ENCODE measurements at regions not wholly inside any gene's neighbourhood (a gene's known extent, or its start where the extent isn't known, plus 50 kb on each side); places are given as distances from the start of the nearest gene placed in this dataset.

DNA sequence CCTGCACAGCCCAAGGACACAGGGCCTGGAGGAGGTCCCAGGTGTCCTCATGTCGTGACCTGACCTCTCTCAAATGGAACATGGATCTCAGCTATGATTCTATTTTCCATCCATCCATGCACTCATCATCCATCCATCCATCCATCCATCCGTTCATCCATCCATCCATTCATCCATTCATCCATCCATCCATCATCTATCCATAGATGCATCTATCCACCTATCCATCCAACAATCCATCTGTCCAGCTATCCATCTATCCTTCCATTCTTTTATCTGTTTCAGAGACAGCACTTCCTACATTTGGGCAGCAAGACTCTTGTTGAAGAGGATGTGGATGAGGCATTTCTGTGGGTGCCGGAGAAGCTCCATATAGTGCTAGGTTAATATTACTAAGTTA, 86.7 kb downstream of the SCGB2B2 start:
- H3K9ac ChIP-seq (ENCODE audit: low read length): no peak overlapping the region
- no peaks in the 10 kb centered on the region for H3F3A ChIP-seq (ENCODE audit: insufficient read depth, low read length)
- H3K9me3 ChIP-seq (replicated peaks; ENCODE audit: insufficient read depth, low read length): no peaks in the 10 kb centered on the region
- no peaks in the 10 kb centered on the region for H3K4me1 ChIP-seq (ENCODE audit: low read length)
- no peak for TF ChIP-seq EZH2phosphoT487 (IDR thresholded peaks at IDR 0.05; ENCODE audit: low read length)
- TF ChIP-seq EZH2 (optimal IDR thresholded peaks at IDR 0.05; ENCODE audit: low read depth, low read length): no peak
- TF ChIP-seq, protein P1, sequence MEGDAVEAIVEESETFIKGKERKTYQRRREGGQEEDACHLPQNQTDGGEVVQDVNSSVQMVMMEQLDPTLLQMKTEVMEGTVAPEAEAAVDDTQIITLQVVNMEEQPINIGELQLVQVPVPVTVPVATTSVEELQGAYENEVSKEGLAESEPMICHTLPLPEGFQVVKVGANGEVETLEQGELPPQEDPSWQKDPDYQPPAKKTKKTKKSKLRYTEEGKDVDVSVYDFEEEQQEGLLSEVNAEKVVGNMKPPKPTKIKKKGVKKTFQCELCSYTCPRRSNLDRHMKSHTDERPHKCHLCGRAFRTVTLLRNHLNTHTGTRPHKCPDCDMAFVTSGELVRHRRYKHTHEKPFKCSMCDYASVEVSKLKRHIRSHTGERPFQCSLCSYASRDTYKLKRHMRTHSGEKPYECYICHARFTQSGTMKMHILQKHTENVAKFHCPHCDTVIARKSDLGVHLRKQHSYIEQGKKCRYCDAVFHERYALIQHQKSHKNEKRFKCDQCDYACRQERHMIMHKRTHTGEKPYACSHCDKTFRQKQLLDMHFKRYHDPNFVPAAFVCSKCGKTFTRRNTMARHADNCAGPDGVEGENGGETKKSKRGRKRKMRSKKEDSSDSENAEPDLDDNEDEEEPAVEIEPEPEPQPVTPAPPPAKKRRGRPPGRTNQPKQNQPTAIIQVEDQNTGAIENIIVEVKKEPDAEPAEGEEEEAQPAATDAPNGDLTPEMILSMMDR (IDR thresholded peaks at IDR 0.05; ENCODE audit: low read length): no peak
- H2AFZ ChIP-seq (ENCODE audit: low read length): no peak overlapping the region
- H4K20me1 ChIP-seq (ENCODE audit: insufficient read depth, low read length): no peaks in the 10 kb centered on the region
- no peaks in the 10 kb centered on the region for H3K27me3 ChIP-seq (replicated peaks; ENCODE audit: insufficient read depth, low read length)
- DNase-seq: no peak
- H3K36me3 ChIP-seq (replicated peaks; ENCODE audit: insufficient read depth, low read length): no peaks in the 10 kb centered on the region
- H3K79me2 ChIP-seq (ENCODE audit: low read length): no peaks in the 10 kb centered on the region
- no peak overlapping the region for H3K4me3 ChIP-seq (ENCODE audit: low read length)
- no peak overlapping the region for H3K27ac ChIP-seq (ENCODE audit: low read length)
- no peaks in the 10 kb centered on the region for H3K9me2 ChIP-seq (replicated peaks; ENCODE audit: insufficient read depth, low read length)
- no peak overlapping the region for H3K4me2 ChIP-seq (ENCODE audit: low read depth, low read length)

DNA sequence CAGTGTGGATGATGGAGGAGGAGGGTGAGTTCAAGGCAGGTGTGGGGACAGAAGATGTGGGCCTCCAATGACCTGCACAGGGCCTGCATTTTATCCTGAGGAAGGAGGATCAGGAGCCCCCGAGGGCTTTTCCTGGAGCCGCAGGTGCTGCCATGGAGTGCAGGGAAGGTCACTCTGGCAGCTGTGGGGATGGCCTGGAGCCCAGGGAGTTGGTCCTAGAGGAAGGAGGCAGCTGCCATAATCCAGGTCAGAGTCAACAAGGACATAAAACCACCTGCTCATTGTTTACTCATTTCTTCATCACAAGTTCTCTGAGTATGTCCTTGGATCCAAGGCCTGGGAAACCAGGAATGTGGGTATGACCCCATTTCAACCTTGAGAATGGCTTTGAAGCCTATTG, 87.2 kb downstream of the SCGB2B2 start:
- no peak overlapping the region for H2AFZ ChIP-seq (ENCODE audit: low read length)
- H3K4me1 ChIP-seq (ENCODE audit: low read length): no peaks in the 10 kb centered on the region
- no peaks in the 10 kb centered on the region for H3F3A ChIP-seq (ENCODE audit: insufficient read depth, low read length)
- no peak overlapping the region for H3K9ac ChIP-seq (ENCODE audit: low read length)
- H3K36me3 ChIP-seq (replicated peaks; ENCODE audit: insufficient read depth, low read length): no peaks in the 10 kb centered on the region
- no peaks in the 10 kb centered on the region for H3K79me2 ChIP-seq (ENCODE audit: low read length)
- no peak overlapping the region for H3K27ac ChIP-seq (ENCODE audit: low read length)
- TF ChIP-seq, protein P1 (IDR thresholded peaks at IDR 0.05; ENCODE audit: low read length): no peak
- no peak for TF ChIP-seq EZH2 (optimal IDR thresholded peaks at IDR 0.05; ENCODE audit: low read depth, low read length)
- TF ChIP-seq EZH2phosphoT487 (IDR thresholded peaks at IDR 0.05; ENCODE audit: low read length): no peak
- H3K27me3 ChIP-seq (replicated peaks; ENCODE audit: insufficient read depth, low read length): no peaks in the 10 kb centered on the region
- no peaks in the 10 kb centered on the region for H3K9me3 ChIP-seq (replicated peaks; ENCODE audit: insufficient read depth, low read length)
- H3K4me3 ChIP-seq (ENCODE audit: low read length): no peak overlapping the region
- DNase-seq: no peak
- H4K20me1 ChIP-seq (ENCODE audit: insufficient read depth, low read length): no peaks in the 10 kb centered on the region
- no peaks in the 10 kb centered on the region for H3K9me2 ChIP-seq (replicated peaks; ENCODE audit: insufficient read depth, low read length)
- H3K4me2 ChIP-seq (ENCODE audit: low read depth, low read length): no peak overlapping the region

DNA sequence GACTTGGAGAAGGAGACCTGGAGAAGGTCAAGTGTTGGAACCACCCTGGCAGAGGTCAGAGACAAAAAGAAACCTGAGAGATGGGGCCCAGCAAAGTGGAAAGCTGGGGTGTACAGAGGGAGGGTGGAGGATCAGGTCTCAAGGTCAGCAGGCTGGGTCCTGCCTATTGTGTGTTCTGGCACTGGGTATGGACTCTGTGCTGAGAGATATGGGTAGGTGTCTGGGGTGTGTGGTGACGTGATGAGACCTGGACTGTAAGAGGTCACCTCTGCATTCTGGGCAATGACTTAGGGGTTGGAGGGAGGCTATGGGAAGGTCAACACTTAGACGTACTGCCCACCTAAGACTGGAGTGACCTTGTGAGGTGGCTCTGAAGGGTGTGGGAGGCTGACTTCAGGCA, 88.1 kb downstream of the SCGB2B2 start:
- no peaks in the 10 kb centered on the region for H4K20me1 ChIP-seq (ENCODE audit: insufficient read depth, low read length)
- H3K4me1 ChIP-seq (ENCODE audit: low read length): no peaks in the 10 kb centered on the region
- no peaks in the 10 kb centered on the region for H3K36me3 ChIP-seq (replicated peaks; ENCODE audit: insufficient read depth, low read length)
- H3K4me2 ChIP-seq (ENCODE audit: low read depth, low read length): no peak overlapping the region
- H3K9ac ChIP-seq (ENCODE audit: low read length): no peak overlapping the region
- H3K79me2 ChIP-seq (ENCODE audit: low read length): no peaks in the 10 kb centered on the region
- TF ChIP-seq, protein P1 (IDR thresholded peaks at IDR 0.05; ENCODE audit: low read length): no peak
- TF ChIP-seq EZH2phosphoT487 (IDR thresholded peaks at IDR 0.05; ENCODE audit: low read length): no peak
- TF ChIP-seq EZH2 (optimal IDR thresholded peaks at IDR 0.05; ENCODE audit: low read depth, low read length): no peak
- H3K4me3 ChIP-seq (ENCODE audit: low read length): no peak overlapping the region
- H2AFZ ChIP-seq (ENCODE audit: low read length): no peak overlapping the region
- no peaks in the 10 kb centered on the region for H3K9me3 ChIP-seq (replicated peaks; ENCODE audit: insufficient read depth, low read length)
- no peaks in the 10 kb centered on the region for H3K9me2 ChIP-seq (replicated peaks; ENCODE audit: insufficient read depth, low read length)
- DNase-seq: no peak
- no peaks in the 10 kb centered on the region for H3F3A ChIP-seq (ENCODE audit: insufficient read depth, low read length)
- no peak overlapping the region for H3K27ac ChIP-seq (ENCODE audit: low read length)
- no peaks in the 10 kb centered on the region for H3K27me3 ChIP-seq (replicated peaks; ENCODE audit: insufficient read depth, low read length)
